ENCODE measurements at regions not wholly inside any gene's neighbourhood (a gene's known extent, or its start where the extent isn't known, plus 50 kb on each side); places are given as distances from the start of the nearest gene placed in this dataset.

DNA sequence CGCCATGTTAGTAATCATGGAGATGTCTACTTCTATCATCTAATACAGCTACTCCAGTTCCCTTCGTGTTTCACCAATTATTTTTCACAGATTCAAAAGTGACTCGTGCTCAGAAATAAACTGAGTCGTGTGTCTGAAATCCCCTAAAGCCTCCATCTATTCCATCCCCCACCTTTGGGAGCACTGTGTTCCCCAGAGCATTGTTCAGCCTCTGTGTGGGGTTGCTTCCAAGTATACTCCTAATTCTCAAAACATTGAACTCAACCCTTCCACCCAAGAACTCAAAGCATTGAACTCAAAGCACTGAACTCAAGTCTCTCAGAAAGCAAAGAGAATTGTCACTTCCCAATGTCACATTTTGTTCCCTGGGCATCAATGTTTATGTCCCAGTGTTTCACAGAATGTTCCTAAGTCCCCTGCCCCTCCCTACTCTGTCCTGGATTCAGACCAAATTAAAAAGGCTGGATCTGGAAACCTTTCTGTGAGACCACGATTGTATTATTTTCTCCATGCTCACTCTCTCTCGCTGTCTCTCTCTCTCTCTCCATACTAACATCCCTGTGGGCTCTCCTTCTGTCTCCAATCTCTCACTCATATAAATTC lies 138.5 kb upstream of the QRFPR start:
- no peak for DNase-seq

DNA sequence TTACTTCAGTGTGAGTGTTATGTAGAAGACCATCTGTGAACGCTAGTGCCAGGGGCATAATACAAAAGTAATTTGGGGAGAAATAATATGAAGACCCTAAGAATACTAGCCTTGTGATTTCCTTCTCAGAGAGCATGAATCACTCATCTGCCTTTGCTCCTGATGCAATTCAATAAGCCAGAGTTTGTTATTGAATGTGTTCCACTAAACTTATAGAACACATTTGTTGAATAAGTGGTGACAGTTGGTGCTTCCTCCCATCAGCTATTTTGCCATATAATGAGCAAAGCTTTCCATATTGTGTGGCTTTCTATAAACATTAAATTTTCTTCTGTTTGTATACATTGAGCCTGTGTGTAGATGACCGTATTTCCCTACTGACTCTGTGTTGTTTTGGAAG lies 136.4 kb upstream of the QRFPR start:
- no peak for DNase-seq

DNA sequence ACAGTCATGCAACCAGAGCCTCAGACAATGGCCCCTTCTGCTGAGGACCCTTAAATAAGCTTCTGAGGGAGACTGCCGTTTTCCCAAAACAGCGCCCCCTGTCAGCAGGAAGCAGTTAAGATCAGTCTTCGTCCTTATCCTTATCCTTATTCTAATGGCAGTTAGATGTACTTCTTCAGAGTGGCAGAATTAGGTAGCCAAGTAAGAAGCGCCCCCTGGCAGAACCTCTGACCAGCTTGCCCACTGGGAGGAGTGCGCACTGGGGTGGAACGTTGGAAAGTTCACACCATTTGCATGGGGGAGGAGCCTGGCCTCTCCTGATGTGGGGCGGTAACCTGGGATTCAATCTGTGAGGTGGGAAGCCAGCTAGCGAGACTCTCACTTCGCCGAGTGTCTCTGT lies 133.6 kb upstream of the QRFPR start:
- DNase-seq, result no peak

DNA sequence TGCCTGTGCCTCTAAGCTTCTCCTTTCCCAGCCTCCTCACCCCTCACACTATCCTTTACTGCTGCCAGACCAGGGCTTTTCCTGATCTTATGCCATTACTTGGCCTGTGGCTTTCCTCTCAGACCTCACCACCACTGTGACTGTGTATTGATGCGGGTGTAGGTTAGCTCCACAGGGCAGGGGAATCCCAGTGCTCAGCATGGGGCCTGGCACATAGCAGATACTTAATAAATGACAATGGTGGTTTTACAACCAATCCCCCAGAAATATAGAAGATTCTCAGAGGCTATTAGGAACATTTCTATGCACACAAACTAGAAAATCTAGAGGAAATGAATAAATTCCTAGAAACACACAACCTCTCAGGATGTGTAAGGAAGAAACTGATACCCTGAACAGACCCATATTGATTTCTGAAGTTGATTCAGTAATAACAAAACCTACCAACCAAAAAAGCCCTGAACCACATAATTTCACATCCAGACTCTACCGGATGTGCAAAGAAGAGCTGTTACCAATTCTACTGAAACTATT lies 129.6 kb upstream of the QRFPR start:
- DNase-seq, result no peak

DNA sequence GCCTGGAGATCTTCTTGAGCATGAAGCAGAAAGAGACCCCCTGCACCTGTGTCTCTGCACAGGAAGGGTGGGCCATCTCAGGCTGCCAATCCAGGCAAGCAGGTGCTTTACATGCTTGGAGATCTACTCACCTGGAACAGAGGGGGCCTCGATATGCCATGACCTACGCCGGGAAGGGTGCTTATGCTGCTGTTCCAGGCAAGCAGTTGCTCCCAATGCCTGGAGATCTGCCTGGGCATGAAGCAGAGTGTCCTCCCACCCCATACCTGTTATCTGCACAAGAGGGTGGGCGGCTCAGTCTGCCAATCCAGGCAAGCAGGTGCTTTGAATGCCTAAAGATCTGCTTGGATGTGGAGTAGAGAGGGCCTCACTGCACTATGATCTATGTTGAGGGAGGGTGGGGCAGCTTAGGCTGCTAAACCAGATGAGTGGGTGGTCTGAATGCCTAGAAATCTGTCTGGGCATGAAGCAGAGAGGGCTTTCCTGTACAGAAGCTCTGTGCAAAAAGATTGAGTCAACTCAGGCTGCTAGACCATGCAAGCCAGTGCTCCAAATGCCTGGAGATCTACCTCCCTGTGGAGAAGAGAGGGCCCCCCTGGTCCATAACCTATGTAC lies 104.5 kb upstream of the QRFPR start:
- DNase-seq, result no peak

DNA sequence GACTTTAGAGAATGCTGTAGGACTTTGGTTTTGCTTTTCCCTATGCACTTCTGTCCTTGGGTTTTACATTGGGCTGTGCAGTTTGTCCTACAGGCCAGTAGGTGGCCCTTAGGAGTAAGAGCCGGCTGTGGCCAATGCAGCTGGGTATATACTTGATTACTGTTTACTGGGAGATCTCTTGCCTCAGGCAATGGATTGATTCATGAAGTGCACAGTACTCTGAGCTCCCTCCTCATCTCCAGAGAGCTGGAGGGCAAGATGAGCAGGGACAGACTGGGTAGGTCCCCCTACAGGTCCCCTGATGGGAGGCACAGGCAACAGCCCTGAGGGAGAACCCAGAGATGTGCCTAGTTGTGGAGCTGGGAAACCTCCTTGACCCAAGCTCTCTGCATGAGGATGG lies 103.8 kb upstream of the QRFPR start:
- DNase-seq, result peak; percentile 29

DNA sequence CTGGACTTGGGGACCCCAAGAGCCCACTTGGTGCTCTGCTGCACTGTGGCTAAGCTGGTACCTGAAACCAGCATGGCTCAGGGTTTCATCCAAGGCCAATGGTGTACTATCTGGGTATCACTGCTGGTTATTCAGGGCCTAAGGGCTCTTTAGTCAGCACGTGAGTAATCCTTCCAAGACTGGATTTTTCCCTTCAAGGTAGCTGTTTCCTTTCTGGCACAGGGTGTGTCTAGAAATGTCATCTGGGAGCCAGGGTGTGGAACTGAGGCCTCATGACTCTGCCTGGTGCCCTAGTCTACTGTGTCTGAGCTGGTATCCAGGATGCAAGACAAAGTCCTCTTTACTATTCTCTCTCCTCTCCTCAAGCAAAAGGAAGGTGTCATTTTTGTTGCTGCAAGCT lies 99.0 kb upstream of the QRFPR start:
- no peak for DNase-seq

DNA sequence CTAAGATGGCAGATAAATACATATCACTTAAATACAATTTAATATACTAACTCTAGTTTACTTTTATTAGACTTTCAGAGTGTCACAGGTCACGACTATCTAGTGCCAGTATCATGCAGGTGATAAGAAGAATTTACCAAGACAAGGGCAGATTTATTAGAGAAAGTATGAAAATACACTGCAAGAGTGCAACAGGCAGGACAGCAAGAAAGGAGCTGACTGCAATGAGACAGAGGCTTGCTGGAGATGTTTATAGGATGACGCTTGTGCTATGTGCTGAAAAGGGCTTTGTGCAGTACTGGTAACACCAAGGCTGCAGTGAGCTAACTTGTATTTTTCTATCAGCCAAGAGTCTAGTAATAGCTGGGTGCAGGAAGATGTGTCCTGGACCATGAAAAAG lies 96.7 kb upstream of the QRFPR start:
- DNase-seq, result no peak

DNA sequence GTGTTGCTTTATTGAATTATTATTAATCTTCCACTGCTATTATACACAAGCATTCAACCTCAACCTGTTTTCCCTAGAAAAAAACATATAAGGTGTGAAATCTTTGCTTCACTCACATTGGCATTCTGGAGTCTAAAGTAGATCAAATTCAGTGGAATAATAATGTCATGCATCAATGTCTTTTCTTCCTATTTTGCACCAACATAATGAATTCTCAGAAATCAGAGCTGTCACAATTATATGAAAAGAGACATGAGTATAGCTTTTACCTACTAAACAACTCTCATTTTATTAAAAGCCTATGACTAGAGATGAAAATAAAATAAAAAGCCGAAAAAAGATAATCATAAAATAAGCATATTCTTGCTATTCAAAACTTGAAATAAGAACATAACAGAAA lies 96.3 kb upstream of the QRFPR start:
- no peak for DNase-seq

DNA sequence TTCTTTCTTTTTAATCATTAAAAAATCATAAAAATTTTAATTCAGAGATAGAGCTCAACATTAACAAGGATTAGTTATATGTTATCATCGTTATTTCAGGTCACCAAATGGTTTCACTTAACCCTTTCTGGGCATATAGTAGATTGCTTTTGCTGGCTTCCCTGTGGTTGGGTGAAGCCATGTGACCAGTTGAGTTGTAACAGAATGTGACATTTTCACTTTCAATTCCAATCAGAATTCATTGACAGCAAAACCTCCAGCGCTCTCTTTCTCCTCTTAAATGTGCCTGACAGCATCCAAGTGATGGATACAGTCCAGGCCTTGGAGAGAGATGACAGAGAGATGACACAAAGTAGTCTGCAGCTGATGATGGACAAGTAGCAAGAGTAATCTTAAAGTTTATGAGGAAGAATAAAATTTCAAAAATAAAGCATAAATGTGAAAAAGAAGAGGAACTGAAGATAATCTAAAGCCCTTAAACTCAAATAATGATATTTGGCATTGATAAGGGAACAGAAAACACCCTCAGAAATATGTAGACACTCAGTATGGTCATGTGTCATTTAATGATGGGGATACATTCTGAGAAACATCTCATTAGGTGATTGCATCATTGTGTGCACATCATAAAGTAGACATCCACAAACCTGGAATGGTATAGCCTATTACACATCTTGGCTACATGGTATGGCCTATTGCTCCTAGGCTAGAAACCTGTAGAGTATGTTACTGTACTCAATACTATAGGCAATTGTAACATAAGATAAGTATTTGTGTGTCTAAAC lies 92.3 kb upstream of the QRFPR start:
- no peak for DNase-seq

DNA sequence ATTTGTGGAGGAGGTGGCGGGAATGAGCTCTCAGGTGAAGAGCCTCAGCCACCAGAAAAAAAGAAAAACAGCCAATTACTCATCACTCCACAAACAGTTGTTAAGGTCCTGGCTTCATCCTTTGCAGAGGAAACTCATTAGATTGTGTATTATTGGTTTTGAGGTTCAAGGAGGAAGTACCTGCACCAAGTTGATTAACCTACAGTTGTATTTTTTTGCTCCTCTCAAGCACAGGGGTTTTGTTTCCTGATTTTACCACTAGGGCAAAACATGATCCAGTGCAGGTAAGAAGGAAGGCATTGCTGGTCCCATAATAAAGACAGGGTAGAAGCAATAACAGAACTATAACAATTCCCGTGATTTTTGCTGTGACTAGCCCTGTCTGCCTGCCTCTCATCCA lies 84.0 kb upstream of the QRFPR start:
- no peak for DNase-seq

DNA sequence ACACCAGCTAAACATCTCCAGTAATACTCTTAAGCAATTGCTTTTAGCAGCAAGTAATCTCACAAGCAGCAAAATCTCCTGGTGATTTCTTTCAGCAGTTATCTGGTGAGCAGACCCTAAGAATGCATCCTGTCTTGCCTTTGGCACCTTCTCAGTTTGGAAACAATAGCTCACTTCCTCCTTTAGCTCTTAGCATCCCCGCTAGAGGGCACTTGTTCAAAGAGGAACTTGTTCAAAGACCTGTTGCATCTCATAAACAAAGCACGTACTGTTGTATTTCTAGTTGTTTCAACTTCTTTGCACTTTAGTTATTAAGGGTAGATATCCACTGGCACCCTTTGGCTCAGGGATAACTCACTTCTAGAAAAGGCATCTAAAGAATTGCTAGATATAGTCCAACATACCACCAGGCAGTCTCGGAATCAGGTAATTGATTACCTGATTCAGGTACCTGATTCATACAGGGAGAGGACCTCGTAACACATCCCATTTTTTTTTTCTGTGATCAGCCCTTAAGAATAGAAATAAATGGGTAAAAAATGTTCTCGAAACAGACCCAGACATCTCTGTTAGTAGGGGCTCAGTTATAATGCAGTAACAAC lies 81.9 kb upstream of the QRFPR start:
- DNase-seq, result peak; percentile 6

DNA sequence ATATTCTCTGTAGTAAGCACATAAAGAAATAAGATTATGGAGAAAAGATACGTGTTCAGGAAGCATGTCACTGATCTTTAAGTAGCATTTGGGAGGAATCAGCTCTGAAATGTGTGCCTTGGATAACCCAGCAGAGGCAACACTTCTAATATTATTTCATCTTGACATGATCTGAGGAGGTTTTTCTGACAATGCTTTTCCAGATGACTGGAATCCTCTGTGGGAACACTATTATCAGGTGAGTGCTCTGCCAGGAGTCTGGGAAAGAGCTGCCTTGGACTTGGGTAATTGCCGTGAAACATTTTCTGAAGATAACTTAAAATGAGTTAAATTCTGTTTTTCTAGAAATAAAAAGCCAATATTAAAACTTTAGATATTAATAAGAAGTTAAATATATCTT lies 78.2 kb upstream of the QRFPR start:
- no peak for DNase-seq

DNA sequence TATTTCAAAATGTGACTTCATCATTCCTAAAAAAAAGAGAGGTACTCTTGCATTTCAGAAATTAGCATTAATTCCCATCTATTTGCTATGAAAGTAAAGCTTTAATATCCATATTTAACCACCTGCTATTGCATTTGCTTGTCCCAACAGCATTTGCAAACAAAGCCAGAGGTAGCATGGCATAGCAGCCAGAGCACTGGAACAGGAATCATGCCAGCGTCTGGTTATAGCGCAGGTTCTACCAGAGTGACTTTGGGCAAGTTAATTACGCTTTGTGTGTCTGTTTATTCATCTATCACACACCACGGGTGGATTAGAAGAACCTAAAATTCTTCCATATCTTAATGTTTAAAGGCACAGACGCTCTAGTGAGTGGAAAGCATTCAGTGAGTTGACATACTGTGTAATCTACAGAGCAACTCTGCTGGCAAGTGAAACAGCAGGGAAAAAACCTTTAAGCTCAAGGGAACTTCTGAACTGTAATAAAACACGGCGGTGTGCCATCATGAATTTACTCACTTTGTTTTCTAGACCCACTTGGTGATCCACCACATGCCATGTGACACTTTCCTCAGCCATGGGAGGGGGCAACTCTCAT lies 76.6 kb upstream of the QRFPR start:
- DNase-seq, result no peak

DNA sequence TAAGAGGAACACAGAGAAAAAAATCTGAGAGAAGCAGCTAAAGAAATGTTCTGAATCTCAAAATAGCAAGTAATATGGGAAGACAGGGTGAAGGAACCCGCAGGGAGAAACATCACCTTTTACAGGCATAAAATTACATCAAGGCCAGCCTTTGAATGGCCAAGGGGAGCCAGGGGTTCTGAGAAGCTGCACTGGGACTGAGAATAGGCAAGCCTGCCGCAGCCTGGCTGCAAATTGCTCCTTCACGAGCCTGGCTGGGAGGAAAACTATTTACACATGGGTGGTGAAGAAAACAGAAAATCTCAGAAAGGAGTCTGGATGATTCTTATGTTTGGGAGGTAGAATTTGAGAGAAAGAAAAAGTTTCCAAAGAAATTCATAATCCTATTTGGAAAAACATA lies 74.5 kb upstream of the QRFPR start:
- no peak for DNase-seq

DNA sequence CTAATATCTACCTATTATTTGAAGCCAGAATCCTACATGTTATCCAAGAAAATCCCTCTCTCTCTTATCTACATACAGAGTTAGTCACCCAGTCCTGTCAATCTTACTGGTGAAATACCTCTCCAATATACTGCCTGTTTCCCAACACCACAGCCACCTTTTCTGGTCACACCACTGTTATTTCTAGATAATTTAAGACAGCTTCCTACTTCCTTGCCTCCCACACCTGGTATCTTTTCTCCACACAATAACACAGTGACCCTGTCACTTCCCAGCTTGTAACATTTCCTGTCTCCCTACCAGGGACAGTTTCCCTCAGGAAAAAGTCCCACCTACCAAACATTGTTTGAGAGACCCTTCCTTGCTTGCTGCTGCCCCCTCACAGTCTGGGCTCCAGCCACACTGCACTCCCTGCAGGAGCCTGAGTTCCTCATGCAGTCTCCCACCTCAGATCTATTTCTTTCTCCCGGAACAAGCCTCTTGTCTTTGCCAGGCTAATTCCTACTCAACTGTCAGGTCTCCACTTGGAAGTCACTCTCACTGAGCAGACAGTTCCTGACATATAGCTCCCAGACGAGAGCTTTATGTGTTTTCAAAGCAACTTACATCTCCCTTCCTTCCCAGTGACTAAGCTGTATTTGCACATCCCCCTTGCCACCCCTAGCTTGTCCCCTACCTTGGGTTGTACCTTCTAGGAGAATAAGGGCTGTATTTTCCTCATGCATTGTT lies 73.6 kb upstream of the QRFPR start:
- no peak for DNase-seq

DNA sequence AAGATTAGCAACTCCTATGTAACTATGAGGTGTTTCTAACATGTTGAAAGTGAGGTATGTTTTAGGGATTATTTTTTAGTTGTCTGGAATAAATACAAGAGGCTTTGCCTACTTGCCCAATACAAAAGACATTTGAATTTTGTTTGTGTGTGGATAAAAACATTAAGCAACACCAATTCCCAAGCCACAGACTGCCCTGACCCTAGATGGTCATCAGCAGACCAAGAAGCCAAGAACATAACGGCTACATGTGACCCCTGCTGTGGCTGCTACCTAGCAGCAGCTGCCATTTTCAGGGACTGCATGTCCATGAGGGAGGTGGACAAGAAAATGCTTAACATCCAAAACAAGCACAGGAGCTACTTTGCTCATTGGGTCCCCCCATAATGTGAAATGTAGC lies 70.5 kb upstream of the QRFPR start:
- DNase-seq, result no peak

DNA sequence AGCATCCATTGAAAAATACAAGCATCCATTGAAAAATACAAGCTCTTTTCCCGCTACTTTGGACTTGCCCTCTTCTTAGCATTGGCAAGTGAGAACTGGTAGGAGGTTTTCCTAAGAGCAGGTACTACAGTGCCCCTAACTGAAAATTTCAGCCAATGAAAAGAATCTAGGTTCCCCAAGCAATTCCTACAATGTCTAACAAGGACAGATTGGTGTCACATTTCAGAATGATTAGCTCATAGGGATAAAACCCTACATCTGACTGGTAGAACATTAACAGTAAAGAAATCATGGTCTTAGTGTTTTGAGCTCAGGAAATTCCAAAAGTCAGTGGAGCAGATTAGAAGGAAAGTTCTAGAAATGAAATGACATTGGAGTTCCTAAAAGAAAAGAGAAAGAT lies 68.6 kb upstream of the QRFPR start:
- no peak for DNase-seq

DNA sequence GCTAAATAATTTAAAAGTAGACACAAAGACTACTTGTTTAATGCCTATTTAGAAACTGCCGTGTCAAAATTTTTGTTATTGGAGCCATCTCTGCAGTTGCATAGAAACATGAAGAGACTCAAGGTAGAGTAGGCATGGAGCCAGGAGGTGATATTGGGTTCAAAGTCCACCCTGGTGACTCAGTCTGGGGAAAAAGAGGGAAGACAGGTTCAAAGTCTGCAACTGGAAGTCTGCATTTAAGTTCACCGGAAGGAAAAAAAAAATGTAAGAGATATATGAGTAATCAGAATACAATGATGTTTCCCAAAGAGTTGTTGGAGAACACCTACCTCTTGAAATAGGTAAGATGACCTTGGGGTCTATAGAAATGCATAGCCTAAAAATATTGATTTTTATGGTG lies 67.4 kb upstream of the QRFPR start:
- DNase-seq, result no peak

DNA sequence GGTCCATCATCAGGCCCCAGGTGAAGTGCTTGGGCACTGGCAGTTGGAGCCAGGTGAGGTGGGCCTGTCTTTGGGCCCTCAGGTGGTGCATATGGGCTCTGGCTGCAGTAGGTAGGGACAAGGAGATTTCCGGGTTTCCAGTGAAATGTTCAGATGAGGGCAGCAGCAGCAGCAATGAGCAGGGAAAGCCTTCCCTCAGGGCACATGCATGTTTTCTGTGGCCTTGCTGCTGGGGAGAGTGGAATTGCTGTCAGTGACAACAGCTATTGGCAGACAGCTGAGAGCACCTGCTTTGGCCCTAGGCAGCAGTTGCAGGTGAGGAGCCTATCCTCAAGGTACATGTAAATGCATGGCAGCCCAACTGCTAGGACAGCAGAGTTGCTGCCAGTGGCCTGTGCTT lies 58.9 kb upstream of the QRFPR start:
- no peak for DNase-seq

All from NCI-H1105 treated with DMSO at 0.1 percent for 48 hours (cell line).